ENCODE measurements at regions not wholly inside any gene's neighbourhood (a gene's known extent, or its start where the extent isn't known, plus 50 kb on each side); places are given as distances from the start of the nearest gene placed in this dataset.

DNA sequence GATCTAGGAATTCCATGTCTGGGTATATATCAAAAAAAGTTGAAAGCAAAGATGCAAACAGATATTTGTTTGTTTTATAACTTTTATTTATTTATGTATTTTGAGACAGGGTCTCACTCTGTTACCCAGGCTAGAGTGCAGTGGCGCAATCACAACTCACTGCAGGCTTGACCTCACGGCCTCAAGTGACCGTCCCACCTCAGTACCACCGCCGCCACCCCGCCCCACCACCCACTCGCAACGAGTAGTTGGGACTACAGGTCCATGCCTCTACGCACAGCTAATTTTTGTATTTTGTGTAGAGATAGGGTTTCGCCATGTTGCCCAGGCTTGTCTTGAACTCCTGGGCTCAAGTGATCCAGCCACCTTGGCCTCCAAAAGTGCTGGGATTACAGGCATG lies 66.5 kb upstream of the KTN1 start:
- no peak for TF ChIP-seq CTCF (IDR thresholded peaks at IDR 0.05)
- TF ChIP-seq POLR2AphosphoS5 (IDR thresholded peaks at IDR 0.05) = no peak
- no peak for TF ChIP-seq POLR2A (IDR thresholded peaks at IDR 0.05; ENCODE audit: low read depth)

All from esophagus muscularis mucosa (tissue), 3 donors.